SK-N-SH treated with all-trans-retinoic acid at 6 μM for 48 hours (cell line): ENCODE measurements at regions not wholly inside any gene's neighbourhood (a gene's known extent, or its start where the extent isn't known, plus 50 kb on each side); places are given as distances from the start of the nearest gene placed in this dataset.

Experiments used
- ARNTL ChIP-seq: fragments of 450-650 bp; formaldehyde crosslinking; IDR thresholded peaks from 2 replicates; pipeline ENCODE4 v1.5.0; 2020; ENCODE audit warnings: low read depth, mild to moderate bottlenecking, moderate library complexity, borderline replicate concordance
- BACH2 ChIP-seq: fragments of 250-450 bp; sonication (Bioruptor Pico); IDR thresholded peaks from 2 replicates; pipeline ENCODE4 v1.9.0; 2021; ENCODE audit warnings: mild to moderate bottlenecking, borderline replicate concordance
- CREB5 ChIP-seq: fragments of 250-450 bp; sonication (Bioruptor Pico); IDR thresholded peaks from 2 replicates; pipeline ENCODE4 v1.5.1; 2020; ENCODE audit warnings: low read depth, mild to moderate bottlenecking, moderate library complexity
- ESRRG ChIP-seq: fragments of 250-450 bp; sonication (Bioruptor Pico); IDR thresholded peaks from 2 replicates; pipeline ENCODE4 v1.6.1; 2021; ENCODE audit warnings: mild to moderate bottlenecking
- OSR1 ChIP-seq: fragments of 250-450 bp; sonication (Bioruptor Pico); IDR thresholded peaks from 2 replicates; pipeline ENCODE4 v1.8.0; 2022; ENCODE audit warnings: moderate library complexity, mild to moderate bottlenecking, inconsistent platforms
- PATZ1 ChIP-seq: fragments of 250-450 bp; sonication (Bioruptor Pico); IDR thresholded peaks from 2 replicates; pipeline ENCODE4 v1.8.0; 2020; ENCODE audit warnings: mild to moderate bottlenecking, moderate library complexity, borderline replicate concordance
- PPARA ChIP-seq: fragments of 250-450 bp; sonication (Bioruptor Pico); IDR thresholded peaks from 2 replicates; pipeline ENCODE4 v1.5.0; 2020; ENCODE audit warnings: mild to moderate bottlenecking, borderline replicate concordance
- RARB ChIP-seq: fragments of 250-450 bp; sonication (Bioruptor Pico); IDR thresholded peaks from 2 replicates; pipeline ENCODE4 v1.8.0; 2021; ENCODE audit warnings: mild to moderate bottlenecking, moderate library complexity
- SNAI2 ChIP-seq: fragments of 250-450 bp; sonication (Bioruptor Pico); IDR thresholded peaks from 2 replicates; pipeline ENCODE4 v1.5.0; 2020; ENCODE audit warnings: mild to moderate bottlenecking, moderate library complexity
- TCF4 ChIP-seq: fragments of 250-450 bp; sonication (Bioruptor Pico); IDR thresholded peaks from 2 replicates; pipeline ENCODE4 v1.8.0; 2021; ENCODE audit warnings: mild to moderate bottlenecking, moderate library complexity, borderline replicate concordance
- TOX ChIP-seq: fragments of 250-450 bp; sonication (Bioruptor Pico); IDR thresholded peaks from 2 replicates; pipeline ENCODE4 v1.8.0; 2021; ENCODE audit warnings: mild to moderate bottlenecking, moderate library complexity, borderline replicate concordance
- TSHZ2 ChIP-seq: fragments of 250-450 bp; sonication (Bioruptor Pico); IDR thresholded peaks from 2 replicates; pipeline ENCODE4 v1.5.0; 2020; ENCODE audit warnings: mild to moderate bottlenecking, moderate library complexity
- ZFP30 ChIP-seq: fragments of 450-650 bp; formaldehyde crosslinking; IDR thresholded peaks from 2 replicates; pipeline ENCODE4 v1.5.0; 2022; ENCODE audit warnings: mild to moderate bottlenecking, moderate library complexity
- ZNF70 ChIP-seq: fragments of 450-650 bp; formaldehyde crosslinking; IDR thresholded peaks from 2 replicates; pipeline ENCODE4 v1.5.0; 2020; ENCODE audit warnings: mild to moderate bottlenecking, moderate library complexity

GRCh38 chr4:27910227-27910626 is 1049.6 kb downstream of the STIM2 start:
- TF ChIP-seq PATZ1 (CRISPR knock-in tag) = no peak
- TF ChIP-seq BACH2 (CRISPR knock-in tag) = no peak
- no peak for TF ChIP-seq PPARA (CRISPR knock-in tag)
- TF ChIP-seq TSHZ2 = no peak
- TF ChIP-seq ZNF70 (CRISPR knock-in tag) = no peak
- no peak for TF ChIP-seq RARB (CRISPR knock-in tag)
- no peak for TF ChIP-seq ZFP30
- no peak for TF ChIP-seq TOX (CRISPR knock-in tag)
- no peak for TF ChIP-seq ESRRG (CRISPR knock-in tag)
- TF ChIP-seq SNAI2 (CRISPR knock-in tag) = no peak
- no peak for TF ChIP-seq ARNTL (CRISPR knock-in tag)
- TF ChIP-seq CREB5 = no peak
- TF ChIP-seq OSR1 (CRISPR knock-in tag) = no peak
- TF ChIP-seq TCF4 (CRISPR knock-in tag) = no peak
